Neural cell (in vitro differentiated cells): ENCODE measurements at regions not wholly inside any gene's neighbourhood (a gene's known extent, or its start where the extent isn't known, plus 50 kb on each side); places are given as distances from the start of the nearest gene placed in this dataset.

Experiments
- CTCF ChIP-seq: fragments of 450-650 bp; IDR thresholded peaks from 2 replicates; pipeline ENCODE4 v1.5.1; 2014; ENCODE audit warnings: antibody characterized with exemption, mild to moderate bottlenecking, moderate library complexity; ENCODE audit not compliant: poor library complexity, severe bottlenecking
- EP300 ChIP-seq: fragments of 450-650 bp; conservative IDR thresholded peaks from 2 replicates; pipeline ENCODE4 v1.6.1; 2014; ENCODE audit warnings: antibody characterized with exemption, mild to moderate bottlenecking, moderate library complexity; ENCODE audit not compliant: poor library complexity, severe bottlenecking
- EZH2 ChIP-seq: fragments of 200-600, 300-800 bp; shearing (Covaris generic), sonication (generic); IDR thresholded peaks from 2 replicates; pipeline ENCODE4 v1.6.1; 2014; ENCODE audit warnings: antibody characterized with exemption, low read length, borderline replicate concordance, mild to moderate bottlenecking; ENCODE audit not compliant: insufficient read depth, poor library complexity, severe bottlenecking
- POLR2AphosphoS5 ChIP-seq: IDR thresholded peaks from 2 replicates; pipeline ENCODE4 v1.6.1; 2012
- SMC3 ChIP-seq: fragments of 450-650 bp; conservative IDR thresholded peaks from 2 replicates; pipeline ENCODE4 v1.6.1; 2014; ENCODE audit warnings: antibody characterized with exemption, mild to moderate bottlenecking, moderate library complexity; ENCODE audit not compliant: poor library complexity
- TAF1 ChIP-seq: IDR thresholded peaks from 2 replicates; pipeline ENCODE4 v1.6.1; 2012; ENCODE audit warnings: low read depth

DNA sequence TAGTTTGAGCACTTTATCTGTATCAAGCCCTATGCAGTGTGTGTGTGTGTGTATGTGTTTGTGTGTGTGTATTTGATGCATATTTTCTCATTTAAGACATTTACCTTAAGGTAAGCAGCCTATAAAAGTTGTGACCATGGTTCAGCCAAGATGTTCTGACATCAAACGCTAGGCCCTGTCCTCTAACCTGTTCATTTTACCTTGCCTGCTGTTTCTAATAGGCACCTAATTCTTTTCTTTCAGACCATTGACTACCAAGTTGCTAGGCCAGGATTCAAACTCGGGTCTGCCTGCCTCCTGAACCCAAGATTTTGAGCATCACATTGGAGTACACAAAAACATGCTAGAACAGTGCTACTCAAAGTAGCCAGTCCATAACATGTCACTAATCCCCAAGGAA lies 274.5 kb downstream of the PLK2 start:
- TF ChIP-seq CTCF, result no peak
- no peak for TF ChIP-seq POLR2AphosphoS5
- TF ChIP-seq SMC3, result no peak
- no peak for TF ChIP-seq EZH2
- TF ChIP-seq TAF1, result no peak
- TF ChIP-seq EP300, result no peak
